ENCODE measurements at regions not wholly inside any gene's neighbourhood (a gene's known extent, or its start where the extent isn't known, plus 50 kb on each side); places are given as distances from the start of the nearest gene placed in this dataset.

GRCh38 chr17:20791626-20792025 lies 212.1 kb downstream of the CDRT15L2 start:
- TF ChIP-seq KLF10 (tag by site-specific recombination; IDR thresholded peaks at IDR 0.05) (no peak), OVOL3 (tag by site-specific recombination; IDR thresholded peaks at IDR 0.05) (no peak), ZSCAN16 (tag by site-specific recombination; IDR thresholded peaks at IDR 0.05) (no peak), ZNF24 (tag by site-specific recombination; IDR thresholded peaks at IDR 0.05) (no peak), KLF1 (tag by site-specific recombination; IDR thresholded peaks at IDR 0.05) (no peak), ZNF274 (IDR thresholded peaks at IDR 0.05; ENCODE audit: low read length) (no peak), ZNF274 (tag by site-specific recombination; IDR thresholded peaks at IDR 0.05; ENCODE audit: borderline replicate concordance) (no peak), ZNF292 (tag by site-specific recombination; IDR thresholded peaks at IDR 0.05; ENCODE audit: borderline replicate concordance, low read depth) (no peak), ZNF121 (tag by site-specific recombination; IDR thresholded peaks at IDR 0.05) (no peak), ZNF239 (tag by site-specific recombination; IDR thresholded peaks at IDR 0.05) (no peak), ZNF48 (tag by site-specific recombination; IDR thresholded peaks at IDR 0.05) (no peak)
- TF ChIP-seq, protein P1, sequence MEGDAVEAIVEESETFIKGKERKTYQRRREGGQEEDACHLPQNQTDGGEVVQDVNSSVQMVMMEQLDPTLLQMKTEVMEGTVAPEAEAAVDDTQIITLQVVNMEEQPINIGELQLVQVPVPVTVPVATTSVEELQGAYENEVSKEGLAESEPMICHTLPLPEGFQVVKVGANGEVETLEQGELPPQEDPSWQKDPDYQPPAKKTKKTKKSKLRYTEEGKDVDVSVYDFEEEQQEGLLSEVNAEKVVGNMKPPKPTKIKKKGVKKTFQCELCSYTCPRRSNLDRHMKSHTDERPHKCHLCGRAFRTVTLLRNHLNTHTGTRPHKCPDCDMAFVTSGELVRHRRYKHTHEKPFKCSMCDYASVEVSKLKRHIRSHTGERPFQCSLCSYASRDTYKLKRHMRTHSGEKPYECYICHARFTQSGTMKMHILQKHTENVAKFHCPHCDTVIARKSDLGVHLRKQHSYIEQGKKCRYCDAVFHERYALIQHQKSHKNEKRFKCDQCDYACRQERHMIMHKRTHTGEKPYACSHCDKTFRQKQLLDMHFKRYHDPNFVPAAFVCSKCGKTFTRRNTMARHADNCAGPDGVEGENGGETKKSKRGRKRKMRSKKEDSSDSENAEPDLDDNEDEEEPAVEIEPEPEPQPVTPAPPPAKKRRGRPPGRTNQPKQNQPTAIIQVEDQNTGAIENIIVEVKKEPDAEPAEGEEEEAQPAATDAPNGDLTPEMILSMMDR (tag by site-specific recombination; IDR thresholded peaks at IDR 0.05) = no peak
- TF ChIP-seq, protein P2, sequence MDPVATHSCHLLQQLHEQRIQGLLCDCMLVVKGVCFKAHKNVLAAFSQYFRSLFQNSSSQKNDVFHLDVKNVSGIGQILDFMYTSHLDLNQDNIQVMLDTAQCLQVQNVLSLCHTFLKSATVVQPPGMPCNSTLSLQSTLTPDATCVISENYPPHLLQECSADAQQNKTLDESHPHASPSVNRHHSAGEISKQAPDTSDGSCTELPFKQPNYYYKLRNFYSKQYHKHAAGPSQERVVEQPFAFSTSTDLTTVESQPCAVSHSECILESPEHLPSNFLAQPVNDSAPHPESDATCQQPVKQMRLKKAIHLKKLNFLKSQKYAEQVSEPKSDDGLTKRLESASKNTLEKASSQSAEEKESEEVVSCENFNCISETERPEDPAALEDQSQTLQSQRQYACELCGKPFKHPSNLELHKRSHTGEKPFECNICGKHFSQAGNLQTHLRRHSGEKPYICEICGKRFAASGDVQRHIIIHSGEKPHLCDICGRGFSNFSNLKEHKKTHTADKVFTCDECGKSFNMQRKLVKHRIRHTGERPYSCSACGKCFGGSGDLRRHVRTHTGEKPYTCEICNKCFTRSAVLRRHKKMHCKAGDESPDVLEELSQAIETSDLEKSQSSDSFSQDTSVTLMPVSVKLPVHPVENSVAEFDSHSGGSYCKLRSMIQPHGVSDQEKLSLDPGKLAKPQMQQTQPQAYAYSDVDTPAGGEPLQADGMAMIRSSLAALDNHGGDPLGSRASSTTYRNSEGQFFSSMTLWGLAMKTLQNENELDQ (tag by site-specific recombination; IDR thresholded peaks at IDR 0.05; ENCODE audit: low read depth) = no peak

Data from HEK293 (cell line).